ENCODE measurements at regions not wholly inside any gene's neighbourhood (a gene's known extent, or its start where the extent isn't known, plus 50 kb on each side); places are given as distances from the start of the nearest gene placed in this dataset.

DNA sequence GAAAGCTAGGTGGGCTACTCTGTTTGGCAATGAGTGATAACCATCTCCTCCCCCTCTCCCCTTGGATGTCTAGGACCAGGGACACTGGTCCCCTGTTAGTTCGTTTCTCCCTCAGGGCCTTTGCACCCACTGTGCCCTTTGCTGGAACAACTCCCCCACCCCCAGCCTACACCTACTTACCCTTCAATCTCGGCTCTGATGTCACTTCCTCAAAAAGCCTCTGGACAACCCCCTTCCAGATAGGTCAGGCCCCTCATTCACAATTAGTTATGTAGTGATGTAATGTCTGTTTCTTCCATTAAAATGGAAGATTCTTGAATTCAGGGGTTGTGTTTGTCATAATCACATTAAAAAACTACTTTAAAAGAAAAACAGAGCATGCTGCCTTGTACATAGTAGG is 152.9 kb downstream of the SNX10 start:
- no peak overlapping the region for H3K27ac ChIP-seq
- H3K4me1 ChIP-seq (replicated peaks): no peaks in the 10 kb centered on the region
- DNase-seq (ENCODE audit: low spot score): no peak
- 79% methylated on average over 2 of the region's 2 CpGs for WGBS
- H3K9me3 ChIP-seq: no peaks in the 10 kb centered on the region
- intact Hi-C loops (cut with DNase I): no loop called here
- H3K4me3 ChIP-seq: no peak overlapping the region
- no peak for TF ChIP-seq POLR2AphosphoS5 (IDR thresholded peaks at IDR 0.05)
- TF ChIP-seq, protein P1, sequence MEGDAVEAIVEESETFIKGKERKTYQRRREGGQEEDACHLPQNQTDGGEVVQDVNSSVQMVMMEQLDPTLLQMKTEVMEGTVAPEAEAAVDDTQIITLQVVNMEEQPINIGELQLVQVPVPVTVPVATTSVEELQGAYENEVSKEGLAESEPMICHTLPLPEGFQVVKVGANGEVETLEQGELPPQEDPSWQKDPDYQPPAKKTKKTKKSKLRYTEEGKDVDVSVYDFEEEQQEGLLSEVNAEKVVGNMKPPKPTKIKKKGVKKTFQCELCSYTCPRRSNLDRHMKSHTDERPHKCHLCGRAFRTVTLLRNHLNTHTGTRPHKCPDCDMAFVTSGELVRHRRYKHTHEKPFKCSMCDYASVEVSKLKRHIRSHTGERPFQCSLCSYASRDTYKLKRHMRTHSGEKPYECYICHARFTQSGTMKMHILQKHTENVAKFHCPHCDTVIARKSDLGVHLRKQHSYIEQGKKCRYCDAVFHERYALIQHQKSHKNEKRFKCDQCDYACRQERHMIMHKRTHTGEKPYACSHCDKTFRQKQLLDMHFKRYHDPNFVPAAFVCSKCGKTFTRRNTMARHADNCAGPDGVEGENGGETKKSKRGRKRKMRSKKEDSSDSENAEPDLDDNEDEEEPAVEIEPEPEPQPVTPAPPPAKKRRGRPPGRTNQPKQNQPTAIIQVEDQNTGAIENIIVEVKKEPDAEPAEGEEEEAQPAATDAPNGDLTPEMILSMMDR (IDR thresholded peaks at IDR 0.05): no peak
- no peak for TF ChIP-seq POLR2A (IDR thresholded peaks at IDR 0.05)
- H3K36me3 ChIP-seq: no peaks in the 10 kb centered on the region
- H3K27me3 ChIP-seq (replicated peaks; ENCODE audit: insufficient read depth): no peaks in the 10 kb centered on the region

GRCh38 chr7:26447116-26447515 is 155.5 kb downstream of the SNX10 start:
- no peak for DNase-seq (ENCODE audit: low spot score)
- Histone ChIP-seq H3K27ac (no peak overlapping the region), H3K4me3 (no peak overlapping the region), H3K36me3 (no peaks in the 10 kb centered on the region), H3K27me3 (replicated peaks; ENCODE audit: insufficient read depth) (no peaks in the 10 kb centered on the region), H3K4me1 (replicated peaks) (no peaks in the 10 kb centered on the region), H3K9me3 (no peaks in the 10 kb centered on the region)
- TF ChIP-seq, protein P1 (IDR thresholded peaks at IDR 0.05): no peak
- TF ChIP-seq POLR2AphosphoS5 (IDR thresholded peaks at IDR 0.05) (no peak), POLR2A (IDR thresholded peaks at IDR 0.05) (no peak)
- 11% methylated on average over 1 of the region's 1 CpG for WGBS
- intact Hi-C loops (cut with DNase I): no loop called here

DNA sequence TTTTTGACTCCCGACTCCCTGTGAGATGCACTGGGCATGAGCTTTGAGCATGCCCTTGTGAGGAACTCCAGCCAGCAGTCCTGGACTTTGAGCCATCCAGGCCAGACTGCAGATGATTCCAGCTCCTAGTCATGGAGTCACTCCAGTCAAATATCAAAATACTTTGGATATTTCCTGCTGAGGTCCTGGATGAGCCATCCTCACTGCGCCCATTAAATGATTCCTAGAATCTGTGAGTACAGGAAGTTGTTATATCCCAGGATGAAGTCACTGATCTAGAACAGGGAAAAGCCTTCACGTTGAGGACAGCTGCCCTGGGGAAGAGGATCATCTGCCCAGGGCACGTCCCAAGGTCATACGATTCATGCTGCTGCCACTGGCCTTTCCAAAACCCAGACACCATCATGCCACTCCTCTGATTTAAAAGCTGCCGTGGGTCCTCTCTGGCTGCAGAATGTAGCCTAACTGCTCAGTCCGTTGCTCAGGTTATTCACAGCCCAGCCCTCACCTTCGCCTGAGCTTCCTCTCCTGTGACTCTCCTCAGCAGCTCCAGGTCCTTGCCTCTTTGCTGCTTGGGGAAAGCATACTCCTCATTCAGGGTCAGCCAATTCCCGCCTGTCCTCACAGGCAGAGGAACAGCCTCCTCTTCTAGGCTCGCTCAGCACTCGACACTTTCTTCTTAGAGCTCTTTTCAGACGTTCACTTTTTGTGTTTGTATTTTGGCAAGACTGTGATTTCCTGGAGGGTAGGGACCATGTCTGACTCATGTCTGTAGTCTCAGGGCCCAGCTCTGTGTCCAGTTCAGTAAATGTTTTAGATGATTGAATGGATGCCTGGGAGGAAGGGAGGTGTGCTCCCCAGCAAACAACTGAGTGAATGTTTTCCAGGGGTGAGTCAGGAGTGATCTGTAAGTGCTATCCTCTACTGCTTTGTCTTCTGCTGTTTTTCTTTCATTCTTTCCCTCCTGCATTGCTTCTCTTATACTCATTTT is 157.8 kb downstream of the SNX10 start:
- no peaks in the 10 kb centered on the region for H3K27me3 ChIP-seq (replicated peaks; ENCODE audit: insufficient read depth)
- intact Hi-C loops (cut with DNase I): no loop called here
- no peak for DNase-seq (ENCODE audit: low spot score)
- no peaks in the 10 kb centered on the region for H3K9me3 ChIP-seq
- WGBS: 65% methylated on average over 12 of the region's 12 CpGs
- no peaks in the 10 kb centered on the region for H3K4me1 ChIP-seq (replicated peaks)
- TF ChIP-seq, protein P1 (IDR thresholded peaks at IDR 0.05): no peak
- TF ChIP-seq POLR2A (IDR thresholded peaks at IDR 0.05) (no peak), POLR2AphosphoS5 (IDR thresholded peaks at IDR 0.05) (no peak)
- no peak overlapping the region for H3K4me3 ChIP-seq
- no peak overlapping the region for H3K27ac ChIP-seq
- no peaks in the 10 kb centered on the region for H3K36me3 ChIP-seq

GRCh38 chr7:26451997-26452396 is 160.3 kb downstream of the SNX10 start:
- TF ChIP-seq POLR2AphosphoS5 (IDR thresholded peaks at IDR 0.05): no peak
- no peaks in the 10 kb centered on the region for H3K4me1 ChIP-seq (replicated peaks)
- no peaks in the 10 kb centered on the region for H3K9me3 ChIP-seq
- H3K27me3 ChIP-seq (replicated peaks; ENCODE audit: insufficient read depth): no peaks in the 10 kb centered on the region
- DNase-seq (ENCODE audit: low spot score): no peak
- 74% methylated on average over 3 of the region's 3 CpGs for WGBS
- H3K36me3 ChIP-seq: no peaks in the 10 kb centered on the region
- no peak overlapping the region for H3K27ac ChIP-seq
- intact Hi-C loops (cut with DNase I): no loop called here
- no peak overlapping the region for H3K4me3 ChIP-seq

DNA sequence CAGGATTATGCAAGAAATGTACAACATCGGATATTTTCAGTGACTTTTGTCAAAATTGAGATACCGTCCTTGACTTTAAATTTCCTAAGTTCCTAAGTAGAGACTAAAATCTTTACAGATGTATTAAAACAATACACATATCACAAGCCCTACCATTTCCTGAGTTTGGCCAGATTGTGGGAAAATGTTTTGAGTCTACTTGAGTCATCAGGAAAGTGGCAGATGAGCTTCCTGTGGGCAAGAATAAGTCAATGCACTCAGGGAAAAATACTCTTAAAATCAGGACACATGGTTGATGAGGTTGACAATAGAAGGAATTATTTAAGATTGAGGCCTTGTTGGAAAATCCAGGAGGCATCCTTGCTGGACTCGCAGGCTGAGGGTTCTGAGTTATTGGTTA is 162.5 kb downstream of the SNX10 start:
- no peak for DNase-seq (ENCODE audit: low spot score)
- no peaks in the 10 kb centered on the region for H3K36me3 ChIP-seq
- no peaks in the 10 kb centered on the region for H3K9me3 ChIP-seq
- H3K4me1 ChIP-seq (replicated peaks): no peaks in the 10 kb centered on the region
- intact Hi-C loops (cut with DNase I): no loop called here
- no peak for TF ChIP-seq POLR2AphosphoS5 (IDR thresholded peaks at IDR 0.05)
- TF ChIP-seq POLR2A (IDR thresholded peaks at IDR 0.05): no peak
- TF ChIP-seq, protein P1 (IDR thresholded peaks at IDR 0.05): no peak
- no peak overlapping the region for H3K4me3 ChIP-seq
- no peaks in the 10 kb centered on the region for H3K27me3 ChIP-seq (replicated peaks; ENCODE audit: insufficient read depth)
- 93% methylated on average over 3 of the region's 3 CpGs for WGBS
- H3K27ac ChIP-seq: no peak overlapping the region

Data from prostate gland (tissue), 2 donors.